ENCODE measurements at regions not wholly inside any gene's neighbourhood (a gene's known extent, or its start where the extent isn't known, plus 50 kb on each side); places are given as distances from the start of the nearest gene placed in this dataset.

- no peak for TF ChIP-seq GATA2 (IDR thresholded peaks at IDR 0.05; ENCODE audit: low read depth, low read length)
- no peak for TF ChIP-seq GATA3 (IDR thresholded peaks at IDR 0.05; ENCODE audit: low read depth, low read length)
Measured at GRCh38 chr7:3234051-3234450, 67.0 kb upstream of the SDK1 start.
